GM19043 (cell line): ENCODE measurements at regions not wholly inside any gene's neighbourhood (a gene's known extent, or its start where the extent isn't known, plus 50 kb on each side); places are given as distances from the start of the nearest gene placed in this dataset.

ENCODE experiments used
- ATAC-seq: cut with Tn5 transposase; IDR thresholded peaks from one replicate; pipeline ENCODE4 v1.9.1; 2021; ENCODE audit warnings: low read depth; ENCODE audit not compliant: unreplicated experiment

GRCh38 chr3:25069970-25070369 lies 358.1 kb upstream of the RARB start:
- no peak for ATAC-seq

DNA sequence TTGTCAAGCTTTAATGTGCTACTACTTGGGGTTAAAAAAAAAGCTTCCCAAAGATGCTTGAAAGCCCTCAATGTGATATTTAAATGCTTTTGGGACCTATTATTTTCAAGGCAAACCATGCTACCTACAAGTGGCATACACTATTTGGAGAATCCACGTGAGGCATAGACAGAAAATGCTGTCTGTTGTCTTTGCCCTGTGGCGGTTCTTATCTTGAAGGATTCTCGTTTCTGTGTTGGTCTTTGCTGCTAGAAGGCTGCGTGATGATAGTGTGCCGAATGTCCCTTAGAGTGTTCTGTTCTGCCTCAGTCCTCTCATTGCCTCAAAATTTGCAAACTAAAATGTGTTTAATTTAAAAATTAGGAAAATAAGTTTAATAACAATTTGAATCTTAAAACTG lies 356.2 kb upstream of the RARB start:
- no peak for ATAC-seq

DNA sequence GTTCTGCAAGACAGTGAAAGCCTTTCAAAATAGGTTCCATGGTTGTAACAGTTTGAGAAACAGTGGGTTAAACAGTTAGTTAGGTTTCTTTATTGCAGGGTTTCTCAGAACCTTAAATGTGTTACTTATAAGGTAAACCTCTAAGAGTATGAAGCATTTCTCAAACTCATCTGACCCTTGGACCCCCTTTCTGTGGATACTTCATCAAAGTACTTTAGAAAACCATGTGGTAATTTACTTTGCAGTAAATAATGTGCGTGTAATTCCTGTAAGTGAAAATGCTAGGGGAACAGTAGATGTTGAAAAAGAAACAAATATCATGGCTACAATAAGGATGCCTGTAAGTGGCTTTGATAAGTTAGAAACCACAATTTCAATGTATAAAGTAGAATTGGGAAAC lies 354.6 kb upstream of the RARB start:
- ATAC-seq = no peak

- no peak for ATAC-seq
Measured at GRCh38 chr3:25074149-25074548, 353.9 kb upstream of the RARB start.

GRCh38 chr3:25080461-25080860 lies 347.6 kb upstream of the RARB start:
- no peak for ATAC-seq

- no peak for ATAC-seq
Measured at GRCh38 chr3:25084016-25084415, 344.0 kb upstream of the RARB start.

DNA sequence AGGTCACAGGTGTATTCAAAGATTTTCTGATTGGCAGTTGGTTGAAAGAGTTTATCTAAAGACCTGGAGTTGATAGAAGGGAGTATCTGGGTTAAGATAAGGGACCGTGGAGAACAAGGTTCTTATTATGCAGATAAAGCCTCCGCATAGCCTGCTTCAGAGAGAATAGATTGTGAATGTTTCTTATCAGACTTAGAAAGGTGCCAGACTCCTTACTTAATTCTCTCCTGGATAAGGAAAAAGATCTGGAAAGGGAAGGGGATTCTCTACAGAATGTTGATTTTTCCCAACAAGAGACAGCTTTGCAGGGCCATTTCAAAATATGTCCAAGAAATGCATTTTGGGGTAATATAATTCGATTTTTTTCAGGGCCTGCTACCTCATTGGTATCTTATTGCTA lies 341.3 kb upstream of the RARB start:
- ATAC-seq = no peak

DNA sequence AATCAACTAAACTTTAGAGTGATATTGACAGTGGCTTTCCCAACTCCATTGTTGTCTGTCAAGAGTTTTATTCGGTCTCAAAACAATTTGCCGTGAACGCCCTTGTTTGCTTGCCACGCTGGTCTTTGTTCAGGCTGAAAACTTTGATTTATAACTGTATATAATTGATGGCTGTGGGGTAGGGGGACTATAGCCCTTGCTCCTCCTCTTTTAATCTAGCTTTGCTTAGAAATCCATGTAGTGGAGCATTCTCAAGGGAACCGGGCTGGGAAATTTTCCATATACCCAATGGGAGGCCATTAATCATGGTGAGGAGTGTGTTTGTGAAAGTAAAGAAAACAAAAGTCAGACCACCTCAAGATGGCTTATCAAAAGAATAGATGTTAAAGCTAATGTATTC lies 339.8 kb upstream of the RARB start:
- no peak for ATAC-seq

GRCh38 chr3:25090698-25091453 lies 337.2 kb upstream of the RARB start:
- ATAC-seq = no peak

DNA sequence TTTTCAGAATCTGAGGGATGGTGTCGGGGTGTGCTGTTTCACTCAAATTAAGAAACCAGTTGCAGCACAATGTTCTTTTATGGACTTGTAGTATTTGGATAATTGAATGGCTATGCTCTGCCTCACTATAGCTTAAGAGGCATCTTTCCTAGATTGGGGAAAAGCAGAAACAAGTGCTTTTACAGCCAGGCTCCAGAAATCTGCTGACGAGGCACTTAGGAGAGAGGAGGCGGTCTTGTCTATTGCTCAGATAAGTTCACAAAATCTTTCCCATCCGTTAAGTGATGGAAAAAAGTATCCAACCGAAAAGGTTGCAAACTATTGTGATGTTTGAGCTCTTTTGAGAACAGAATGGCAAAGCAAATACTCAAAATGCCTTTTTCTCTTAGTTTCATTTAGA lies 336.1 kb upstream of the RARB start:
- ATAC-seq = no peak

DNA sequence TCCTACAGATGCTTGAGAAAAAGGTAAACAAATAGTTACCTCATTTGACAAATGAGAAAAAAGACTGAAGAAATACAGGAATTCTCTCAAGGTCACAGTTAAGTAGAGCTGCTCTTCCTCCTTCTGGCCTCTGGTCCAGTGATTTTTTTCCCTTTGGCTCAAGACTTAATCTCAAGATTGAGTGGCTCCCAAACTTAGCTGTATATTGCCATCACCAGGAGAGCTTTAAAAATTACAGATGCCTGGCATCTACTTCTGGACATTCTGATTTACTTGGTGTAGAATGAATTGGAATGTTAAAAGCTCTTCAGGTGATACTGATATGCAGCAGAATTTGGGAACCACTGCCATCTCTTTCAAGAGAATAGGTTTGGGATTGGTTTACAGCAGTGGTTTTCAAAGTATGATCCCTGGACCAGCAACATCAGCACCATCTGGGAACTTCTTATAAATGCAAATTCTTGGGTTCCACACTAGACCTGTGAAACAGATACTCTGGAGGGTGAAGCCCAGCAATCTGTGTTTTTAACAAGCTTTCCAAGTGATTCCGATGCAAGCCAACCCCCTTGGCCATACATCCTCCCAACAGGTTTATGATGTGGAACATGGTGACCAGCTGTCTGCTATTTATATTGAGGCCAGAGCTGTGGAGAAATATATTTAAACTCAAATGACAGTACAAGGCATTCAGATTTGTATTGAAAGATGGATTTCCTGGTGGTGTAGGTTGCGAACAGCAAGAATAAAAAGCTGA lies 333.0 kb upstream of the RARB start:
- no peak for ATAC-seq

DNA sequence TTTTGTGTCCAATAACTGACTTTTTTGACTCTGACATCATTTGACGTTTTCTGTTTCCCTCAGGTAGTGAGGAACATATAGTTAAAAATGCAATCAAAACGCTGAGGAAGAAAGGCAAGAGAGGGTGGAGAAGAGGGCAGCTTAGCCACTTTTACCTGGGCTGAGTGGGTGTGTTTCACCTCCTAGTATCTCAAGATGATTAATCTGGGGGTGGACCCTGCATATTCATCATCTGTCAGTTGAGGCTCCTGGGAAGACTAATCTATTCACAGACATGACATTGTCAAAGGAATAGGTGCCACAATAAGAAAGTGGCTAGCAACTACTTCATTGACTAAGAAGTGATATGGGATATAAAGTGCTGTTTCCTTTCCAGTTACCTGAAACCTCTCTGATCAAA lies 331.5 kb upstream of the RARB start:
- ATAC-seq = no peak

DNA sequence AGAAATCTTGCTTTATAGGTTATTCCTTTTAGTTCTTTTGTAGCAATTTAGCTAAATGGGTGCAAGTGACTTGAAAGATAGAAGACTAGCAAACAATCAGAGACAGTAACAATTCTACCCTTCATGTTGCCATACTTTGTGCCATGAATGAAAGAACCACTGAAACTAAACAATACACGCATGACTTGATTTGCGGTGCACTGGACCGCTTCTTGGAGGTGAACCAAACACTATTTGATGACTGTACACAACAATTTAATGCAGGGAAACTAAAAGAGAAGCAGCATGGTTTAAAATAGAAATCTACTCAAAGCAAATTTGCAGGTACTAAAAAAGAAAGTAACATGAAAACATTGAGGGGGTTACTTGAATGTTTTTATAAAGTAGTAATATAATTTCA lies 331.0 kb upstream of the RARB start:
- no peak for ATAC-seq

DNA sequence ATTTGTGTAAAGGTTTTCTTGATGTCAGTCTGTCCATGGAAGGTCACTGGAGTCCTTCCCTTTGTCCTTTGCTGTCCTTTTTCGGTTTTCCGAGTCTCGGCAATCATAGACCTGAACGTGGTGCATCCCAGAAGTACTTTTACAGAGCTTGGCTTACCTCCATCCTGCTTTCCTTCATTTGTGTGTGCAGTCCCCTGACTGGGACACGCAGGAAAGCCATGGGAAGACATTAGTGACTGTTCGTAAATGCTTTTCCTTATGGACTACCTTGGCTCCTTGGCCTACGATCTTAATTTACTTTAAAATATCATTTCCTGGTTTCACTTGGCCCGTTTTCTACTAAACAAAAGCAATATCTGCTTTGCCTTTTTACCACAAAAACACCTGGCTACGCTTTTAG lies 328.4 kb upstream of the RARB start:
- ATAC-seq = no peak

- ATAC-seq = no peak
Measured at GRCh38 chr3:25103391-25103790, 324.7 kb upstream of the RARB start.

GRCh38 chr3:25107918-25108617 lies 320.0 kb upstream of the RARB start:
- no peak for ATAC-seq

GRCh38 chr3:25110642-25111041 lies 317.4 kb upstream of the RARB start:
- no peak for ATAC-seq

GRCh38 chr3:25113891-25114290 lies 314.2 kb upstream of the RARB start:
- ATAC-seq = no peak

DNA sequence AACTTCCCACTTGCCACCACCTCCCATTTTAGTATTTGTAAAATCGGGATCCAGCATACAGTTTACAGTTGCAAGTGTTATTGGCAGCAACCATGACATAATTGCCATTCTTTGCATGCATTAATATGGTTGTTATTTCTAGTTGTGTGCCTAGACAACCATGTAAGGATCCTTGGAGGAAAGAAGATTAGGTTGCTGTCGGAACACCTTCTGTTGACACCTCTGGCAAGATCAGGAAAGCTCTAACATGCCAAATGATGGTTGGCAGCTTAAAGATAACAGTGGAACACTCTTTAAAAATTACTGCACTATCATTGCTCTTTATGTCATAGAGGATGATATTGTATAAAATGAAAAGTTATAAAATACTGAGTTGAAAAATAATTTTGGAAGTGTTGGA lies 313.5 kb upstream of the RARB start:
- no peak for ATAC-seq

DNA sequence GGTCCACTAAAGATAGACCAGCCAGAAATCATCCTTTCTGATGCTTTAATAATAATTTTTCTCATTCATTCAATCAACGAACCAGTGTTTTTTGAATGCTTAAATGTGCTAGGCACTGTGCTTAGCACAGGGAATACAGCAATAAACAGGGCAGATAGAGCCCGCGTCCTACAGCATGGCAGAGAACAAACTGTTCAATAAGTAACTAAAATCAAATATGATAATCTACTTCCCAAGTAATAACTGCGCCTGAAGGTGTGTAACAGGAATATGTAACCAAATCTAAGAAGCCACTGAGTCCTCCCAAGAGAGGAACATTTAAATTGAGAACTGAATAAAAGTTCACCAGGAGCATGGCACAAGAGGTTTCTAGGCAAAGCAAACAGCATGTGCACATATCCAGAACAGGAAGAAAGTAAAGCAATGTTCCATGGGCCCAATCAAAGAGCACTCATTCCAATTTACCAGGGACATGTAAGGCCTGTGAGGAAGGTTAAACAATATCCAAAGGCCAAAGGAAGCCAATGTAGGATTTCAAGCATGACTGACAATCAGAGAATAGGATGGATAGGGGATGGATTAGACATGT lies 311.0 kb upstream of the RARB start:
- no peak for ATAC-seq

- no peak for ATAC-seq
Measured at GRCh38 chr3:25119682-25120081, 308.4 kb upstream of the RARB start.
